GM21619 (cell line): ENCODE measurements at regions not wholly inside any gene's neighbourhood (a gene's known extent, or its start where the extent isn't known, plus 50 kb on each side); places are given as distances from the start of the nearest gene placed in this dataset.

ENCODE experiments used
- ATAC-seq: cut with Tn5 transposase; IDR thresholded peaks from one replicate; pipeline ENCODE4 v1.9.1; 2021; ENCODE audit not compliant: unreplicated experiment

GRCh38 chr3:107264888-107265287 is 112.4 kb upstream of the CCDC54 start:
- no peak for ATAC-seq

GRCh38 chr3:107265526-107265925 is 111.7 kb upstream of the CCDC54 start:
- no peak for ATAC-seq

- ATAC-seq: no peak
Observed at GRCh38 chr3:107268469-107268868, 108.8 kb upstream of the CCDC54 start.

GRCh38 chr3:107269136-107269535 is 108.1 kb upstream of the CCDC54 start:
- no peak for ATAC-seq

- peak; percentile 83 for ATAC-seq
Observed at GRCh38 chr3:107271787-107272387, 105.4 kb upstream of the CCDC54 start.

DNA sequence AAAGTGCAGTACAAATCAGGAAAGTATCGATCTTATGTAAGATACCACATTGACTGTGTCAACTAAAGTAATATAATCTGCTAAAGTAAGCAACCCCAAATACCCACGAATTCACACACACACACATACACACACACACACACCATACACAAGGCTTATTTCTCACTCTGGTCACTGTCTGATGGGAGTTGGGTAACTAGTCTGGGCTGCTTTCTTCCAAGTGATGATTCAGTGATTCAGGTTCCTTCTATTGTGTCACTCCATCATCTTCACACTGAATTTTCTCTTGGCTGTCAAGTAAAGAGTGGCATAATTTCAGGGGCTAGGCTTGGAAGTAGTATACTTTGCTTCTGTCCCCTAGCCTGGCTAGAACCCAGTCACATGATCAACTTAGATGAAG is 104.8 kb upstream of the CCDC54 start:
- no peak for ATAC-seq

GRCh38 chr3:107272885-107273284 is 104.4 kb upstream of the CCDC54 start:
- no peak for ATAC-seq

- no peak for ATAC-seq
Observed at GRCh38 chr3:107273771-107274170, 103.5 kb upstream of the CCDC54 start.

DNA sequence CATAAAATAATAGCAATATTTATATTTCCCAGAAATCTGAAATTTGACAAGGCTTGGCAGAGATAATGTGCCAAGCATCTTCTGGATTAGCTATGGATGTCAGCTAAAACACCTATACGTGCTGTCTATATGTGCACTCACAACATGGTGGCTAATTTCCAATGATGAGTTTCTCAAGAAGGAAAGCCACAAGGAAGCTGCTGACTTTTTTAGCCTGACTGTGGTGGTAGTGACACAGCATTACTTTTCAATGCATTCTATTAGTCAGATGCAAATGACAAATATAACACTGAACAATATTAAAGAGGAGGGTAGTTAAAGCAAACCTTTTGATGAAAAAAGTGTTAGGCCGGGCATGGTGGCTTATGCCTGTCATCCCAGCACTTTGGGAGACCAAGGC is 101.7 kb upstream of the CCDC54 start:
- no peak for ATAC-seq

- no peak for ATAC-seq
Observed at GRCh38 chr3:107283948-107284347, 93.3 kb upstream of the CCDC54 start.

DNA sequence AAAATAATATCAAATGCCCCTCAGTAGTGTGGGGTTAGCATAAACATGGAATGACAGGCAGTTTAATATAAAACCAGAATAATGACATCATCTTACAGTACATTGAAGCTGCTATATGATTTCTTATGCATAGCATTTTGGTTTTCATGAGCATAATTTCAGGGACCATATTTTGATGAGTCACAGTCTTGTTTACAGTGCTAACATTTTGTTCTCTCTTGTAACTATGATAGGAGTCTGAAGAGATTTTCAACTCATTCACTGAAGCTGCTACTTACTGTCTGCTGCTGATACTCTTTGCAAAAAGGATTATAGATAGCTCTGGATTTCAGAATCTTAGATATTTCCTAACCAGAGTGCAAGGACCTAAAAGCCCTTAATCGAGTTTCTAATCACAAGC is 92.6 kb upstream of the CCDC54 start:
- ATAC-seq: no peak

- ATAC-seq: no peak
Observed at GRCh38 chr3:107285197-107285596, 92.0 kb upstream of the CCDC54 start.

DNA sequence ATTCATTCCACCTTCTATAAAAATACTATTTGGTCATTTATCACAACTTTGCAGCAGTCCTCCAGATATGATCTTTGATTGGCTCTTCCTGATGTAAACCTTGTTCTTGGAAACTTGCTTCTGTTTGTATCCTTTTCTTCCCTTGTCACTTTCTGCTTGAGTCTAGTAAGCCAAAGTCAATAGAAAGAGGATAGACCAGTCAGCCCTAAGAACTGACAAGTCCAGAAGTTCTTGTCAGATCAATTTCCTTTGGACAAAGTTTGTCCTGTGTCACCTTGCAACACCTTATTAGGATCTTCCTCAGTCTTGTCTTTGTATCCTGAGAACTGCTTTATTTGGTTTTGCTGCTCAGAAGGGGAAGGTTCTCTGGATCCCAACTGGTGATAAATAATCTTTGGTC is 87.9 kb upstream of the CCDC54 start:
- no peak for ATAC-seq

DNA sequence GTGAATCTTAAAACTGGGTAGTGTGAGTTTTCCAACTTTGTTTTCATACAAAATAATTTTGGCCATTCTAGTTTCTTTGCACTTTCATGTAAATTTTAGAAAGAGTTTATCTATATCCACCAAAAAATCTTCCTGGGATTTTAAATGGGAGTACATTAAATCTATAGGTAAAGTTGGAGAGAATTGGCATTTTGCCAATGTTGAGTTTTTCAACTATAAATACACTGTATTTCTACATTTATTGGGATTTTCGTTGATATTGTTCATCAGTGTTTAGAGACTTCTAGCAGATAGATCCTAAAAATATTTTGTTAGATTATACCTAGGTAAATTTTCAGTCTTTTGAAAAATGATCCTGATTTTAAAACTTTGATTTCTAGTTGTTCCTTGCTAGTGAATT is 83.1 kb upstream of the CCDC54 start:
- ATAC-seq: no peak

- no peak for ATAC-seq
Observed at GRCh38 chr3:107297597-107297996, 79.6 kb upstream of the CCDC54 start.

DNA sequence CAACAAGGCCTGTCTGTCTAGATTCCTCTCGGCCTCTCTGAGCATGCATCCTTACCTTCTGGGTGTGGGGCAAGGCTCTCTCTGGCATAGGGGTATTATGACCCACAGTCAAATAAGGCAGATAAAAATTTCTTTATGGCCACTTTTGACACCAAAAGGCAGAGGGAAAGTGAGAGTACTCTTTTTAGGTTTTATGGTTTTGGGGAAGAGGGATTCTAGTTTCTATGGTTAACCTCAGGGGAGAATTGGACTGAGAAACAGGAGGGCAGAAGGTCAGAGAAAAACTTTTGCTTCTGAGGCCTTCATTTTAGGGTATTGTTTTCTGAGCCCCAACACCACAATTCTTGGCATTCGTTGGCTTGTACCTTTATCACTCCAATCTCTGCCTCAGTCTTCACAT is 70.0 kb upstream of the CCDC54 start:
- no peak for ATAC-seq

DNA sequence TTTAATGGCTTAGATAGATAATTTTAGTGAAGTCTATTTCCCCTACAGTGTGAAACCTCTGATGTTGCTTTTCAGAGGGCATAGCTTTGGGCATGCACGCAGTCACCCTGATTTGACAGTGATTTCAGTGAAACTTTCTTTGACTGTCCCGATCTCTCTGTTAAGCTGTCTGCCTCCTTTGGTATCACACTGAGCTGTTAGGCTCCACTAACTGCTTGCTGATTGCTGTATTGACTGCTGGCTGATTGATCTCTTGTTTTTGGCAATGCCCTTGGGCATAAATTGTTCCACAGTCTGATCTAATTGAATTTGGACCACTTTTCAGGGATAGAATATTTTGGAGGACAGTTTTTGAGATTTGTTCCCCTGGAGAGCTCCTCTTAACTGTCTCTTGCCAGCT is 68.5 kb upstream of the CCDC54 start:
- no peak for ATAC-seq

DNA sequence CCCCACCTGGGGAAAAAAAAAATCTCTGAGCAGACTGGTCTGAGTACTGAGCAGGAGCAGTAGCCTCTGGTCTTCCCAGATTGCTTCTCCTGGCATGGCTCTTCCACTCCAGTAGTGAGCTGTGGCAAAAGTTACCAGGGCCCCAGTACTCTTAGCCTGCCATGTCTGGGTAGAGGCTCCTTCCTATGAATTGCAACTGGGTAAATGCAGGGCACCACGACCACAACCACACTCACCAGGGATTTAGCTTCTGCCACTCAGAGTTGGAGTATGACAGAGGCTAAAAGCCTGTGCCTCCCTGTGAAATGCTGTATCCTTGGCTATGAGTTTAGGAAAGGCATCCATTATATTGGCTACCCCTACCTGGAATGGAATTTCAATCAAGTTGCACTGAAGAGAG is 67.9 kb upstream of the CCDC54 start:
- no peak for ATAC-seq

- ATAC-seq: no peak
Observed at GRCh38 chr3:107313711-107314110, 63.5 kb upstream of the CCDC54 start.

- no peak for ATAC-seq
Observed at GRCh38 chr3:107315141-107315540, 62.1 kb upstream of the CCDC54 start.

DNA sequence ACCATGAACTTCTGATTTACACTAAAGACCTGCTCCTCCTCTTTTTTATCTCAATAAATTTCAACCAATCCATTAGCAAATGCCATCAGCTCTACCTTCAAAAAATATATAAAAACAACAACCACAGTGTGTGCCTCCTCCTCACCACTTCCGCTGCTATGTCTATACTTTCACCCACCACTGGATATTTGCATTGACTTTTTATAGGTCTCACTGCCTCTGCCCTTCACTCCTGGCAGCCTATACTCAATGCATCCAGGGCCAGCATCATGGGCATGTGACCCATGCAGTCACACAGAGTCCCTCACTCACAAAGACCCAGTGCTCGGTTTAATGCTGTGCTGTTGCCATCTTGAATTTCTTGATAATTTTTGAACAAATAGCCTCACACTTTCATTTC is 53.5 kb upstream of the CCDC54 start:
- no peak for ATAC-seq

DNA sequence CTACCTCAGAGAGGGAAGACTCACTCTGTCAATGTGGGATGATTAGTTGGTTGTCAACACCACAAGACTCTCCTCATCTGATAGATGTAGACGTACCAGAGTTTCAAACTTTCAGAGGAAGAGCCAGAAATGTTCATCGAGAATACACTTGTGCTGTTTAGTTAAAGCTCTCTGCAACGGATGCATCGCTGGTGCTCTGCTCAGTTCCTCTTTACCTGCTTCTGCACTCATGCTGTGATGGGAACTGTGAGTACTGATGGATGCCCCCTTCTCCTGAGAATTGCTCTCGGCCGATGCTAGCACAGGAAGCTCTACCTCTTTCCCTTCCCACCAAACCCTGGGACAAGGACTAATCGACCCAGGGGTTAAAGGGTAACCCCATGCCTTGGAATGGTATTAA is 51.8 kb upstream of the CCDC54 start:
- no peak for ATAC-seq
